GM12878 (cell line): ENCODE measurements at regions not wholly inside any gene's neighbourhood (a gene's known extent, or its start where the extent isn't known, plus 50 kb on each side); places are given as distances from the start of the nearest gene placed in this dataset.

Experiments
- ATAC-seq: fragments of 200-7000 bp; cut with Tn5 transposase; 3 replicates; pipeline ENCODE4 v1.9.1; 2020; ENCODE audit warnings: mild to moderate bottlenecking, moderate library complexity
- BruUV-seq: library from RNA; stranded (reverse); fragments of 400-500 nt; replicated peaks from 2 replicates; lab custom pipeline; 2021; lab: Mats Ljungman, UMichigan
- CTCF ChIA-PET: fragments of 300-600 bp; sonication (Branson Sonifier 250); formaldehyde crosslinking; extraction: SDS; loops from one replicate; lab custom pipeline; 2021; ENCODE audit warnings: inconsistent platforms; lab: Yijun Ruan, JAX
- POLR2A ChIA-PET: fragments of 350-600 bp; formaldehyde crosslinking; extraction: SDS; loops from one replicate; lab custom pipeline; 2021; ENCODE audit warnings: inconsistent platforms; lab: Charles Lee
- RAD21 ChIA-PET: fragments of 300-600 bp; sonication (Branson Sonifier 250); formaldehyde crosslinking; loops from one replicate; lab custom pipeline; 2023; ENCODE audit warnings: antibody characterized with exemption; ENCODE audit not compliant: unreplicated experiment; lab: Charles Lee
- SMC1A ChIA-PET: fragments of 300-600 bp; sonication (Branson Sonifier 250); formaldehyde crosslinking; loops from one replicate; lab custom pipeline; 2023; ENCODE audit not compliant: unreplicated experiment, uncharacterized antibody; lab: Charles Lee
- DNase-seq: peaks from one replicate; pipeline ENCODE4 v3.0.0-alpha.2; 2011; ENCODE audit warnings: low read depth, low spot score
- FAIRE-seq: peaks from 3 replicates; lab custom pipeline; 2011; peaks lifted over from hg19 to GRCh38; lab: Jason Lieb, UNC
- H2AFZ ChIP-seq: 2 replicates; pipeline ENCODE4 v1.6.0; 2011; ENCODE audit warnings: low read depth, low read length, control low read depth; ENCODE audit not compliant: control insufficient read depth
- H3K27ac ChIP-seq: 2 replicates; pipeline ENCODE4 v1.5.1; 2011; ENCODE audit warnings: control low read depth; ENCODE audit not compliant: control insufficient read depth, insufficient read depth
- H3K27me3 ChIP-seq, 2 experiments: replicated peaks in 1 of 2; 2 replicates each; pipeline versions ENCODE4 v1.6.0 to v1.6.1; 2011; ENCODE audit warnings: low read length in 1 of 2; ENCODE audit not compliant: control insufficient read depth in 2 of 2, insufficient read depth in 2 of 2
- H3K36me3 ChIP-seq, 2 experiments: 2 replicates each; pipeline ENCODE4 v1.5.1; 2011; ENCODE audit warnings: low read length in 1 of 2; ENCODE audit not compliant: control insufficient read depth in 2 of 2, insufficient read depth in 2 of 2
- H3K4me1 ChIP-seq: 2 replicates; pipeline ENCODE4 v1.6.1; 2011; ENCODE audit warnings: mild to moderate bottlenecking, low read length, moderate library complexity, mixed read lengths; ENCODE audit not compliant: control insufficient read depth, insufficient read depth
- H3K4me2 ChIP-seq: 2 replicates; pipeline ENCODE4 v1.6.0; 2011; ENCODE audit warnings: control low read depth; ENCODE audit not compliant: control insufficient read depth, insufficient read depth
- H3K4me3 ChIP-seq: fragments of 200-600 bp; sonication (generic); 2 replicates; pipeline ENCODE4 v1.5.1; 2016
- H3K79me2 ChIP-seq: 2 replicates; pipeline ENCODE4 v1.6.0; 2011; ENCODE audit warnings: low read length; ENCODE audit not compliant: control insufficient read depth, insufficient read depth
- H3K9ac ChIP-seq: 2 replicates; pipeline ENCODE4 v1.8.0; 2011; ENCODE audit warnings: low read length, control low read depth, mixed read lengths; ENCODE audit not compliant: control insufficient read depth, insufficient read depth
- H3K9me3 ChIP-seq: replicated peaks from 3 replicates; pipeline ENCODE4 v1.5.1; 2011; ENCODE audit warnings: mild to moderate bottlenecking, low read length; ENCODE audit not compliant: control insufficient read depth, insufficient read depth
- H4K20me1 ChIP-seq: 2 replicates; pipeline ENCODE4 v1.6.0; 2011; ENCODE audit not compliant: control insufficient read depth, insufficient read depth
- BMI1 ChIP-seq: fragments of 450-650 bp; IDR thresholded peaks from 2 replicates; pipeline ENCODE4 v1.6.1; 2016; ENCODE audit warnings: mild to moderate bottlenecking, moderate library complexity, borderline replicate concordance
- CBX5 ChIP-seq: sonication (generic); IDR thresholded peaks from 2 replicates; pipeline ENCODE4 v1.6.1; 2016; ENCODE audit warnings: low read depth, moderate library complexity, mild to moderate bottlenecking, inconsistent platforms
- CEBPB ChIP-seq, 2 experiments: fragments of 150-350 bp in 1 of 2; IDR thresholded peaks; 2 replicates each; pipeline ENCODE4 v1.6.1; 2012 to 2014; ENCODE audit warnings: low read depth in 2 of 2, low read length in 2 of 2, borderline replicate concordance in 1 of 2, inconsistent platforms in 1 of 2
- CHD1 ChIP-seq: IDR thresholded peaks from 2 replicates; pipeline ENCODE4 v1.6.1; 2012; ENCODE audit warnings: low read depth, low read length, improper control_type of control experiment
- CHD4 ChIP-seq: fragments of 200-600 bp; sonication (generic); IDR thresholded peaks from 2 replicates; pipeline ENCODE4 v1.6.1; 2016; ENCODE audit warnings: mild to moderate bottlenecking
- IRF4 ChIP-seq: IDR thresholded peaks from 2 replicates; pipeline ENCODE4 v1.6.1; 2011; ENCODE audit warnings: low read depth, low read length
- JUND ChIP-seq: IDR thresholded peaks from 2 replicates; pipeline ENCODE4 v1.6.1; 2012; ENCODE audit warnings: low read depth, mild to moderate bottlenecking, low read length, improper control_type of control experiment, moderate library complexity
- PAX5 ChIP-seq: IDR thresholded peaks from 2 replicates; pipeline ENCODE4 v1.6.1; 2011; ENCODE audit warnings: low read depth, low read length, borderline replicate concordance
- RAD51 ChIP-seq: fragments of 450-650 bp; IDR thresholded peaks from 2 replicates; pipeline ENCODE4 v1.6.1; 2016; ENCODE audit warnings: moderate library complexity, mild to moderate bottlenecking, inconsistent platforms
- SIN3A ChIP-seq: IDR thresholded peaks from 2 replicates; pipeline ENCODE4 v1.6.1; 2012; ENCODE audit warnings: low read depth, low read length, improper control_type of control experiment
- SMAD5 ChIP-seq: IDR thresholded peaks from 2 replicates; pipeline ENCODE4 v1.6.1; 2016; ENCODE audit warnings: antibody characterized with exemption, low read depth
- TCF3 ChIP-seq: IDR thresholded peaks from 2 replicates; pipeline ENCODE4 v1.6.1; 2012; ENCODE audit warnings: low read depth, mild to moderate bottlenecking, low read length, borderline replicate concordance; ENCODE audit not compliant: insufficient read depth
- YBX1 ChIP-seq: fragments of 450-650 bp; IDR thresholded peaks from 2 replicates; pipeline ENCODE4 v1.6.1; 2016; ENCODE audit warnings: antibody characterized with exemption
- WGBS: methylation state at CpG from one replicate; pipeline ENCODE4 v1.1.6; 2016; ENCODE audit warnings: low lambda C conversion rate; ENCODE audit not compliant: insufficient replicate concordance, insufficient coverage; ENCODE audit errors: missing lambda C conversion rate; 5-methylcytosine and 5-hydroxymethylcytosine counted together
- in situ Hi-C: fragments of 300-500 bp; cut with MboI; formaldehyde crosslinking; loops from 9 replicates; pipeline ENCODE4 v1.14.3; 2018; ENCODE audit warnings: mixed read lengths
- intact Hi-C: fragments of 100-400 bp; cut with micrococcal nuclease; formaldehyde crosslinking; loops from one replicate; pipeline ENCODE4 v1.14.2; 2022; ENCODE audit not compliant: unreplicated experiment
- TF ChIP-seq, protein P1 (sequence below): fragments of 450-650 bp; IDR thresholded peaks from 2 replicates; pipeline ENCODE4 v1.6.1; 2017; ENCODE audit warnings: mild to moderate bottlenecking, moderate library complexity

DNA sequence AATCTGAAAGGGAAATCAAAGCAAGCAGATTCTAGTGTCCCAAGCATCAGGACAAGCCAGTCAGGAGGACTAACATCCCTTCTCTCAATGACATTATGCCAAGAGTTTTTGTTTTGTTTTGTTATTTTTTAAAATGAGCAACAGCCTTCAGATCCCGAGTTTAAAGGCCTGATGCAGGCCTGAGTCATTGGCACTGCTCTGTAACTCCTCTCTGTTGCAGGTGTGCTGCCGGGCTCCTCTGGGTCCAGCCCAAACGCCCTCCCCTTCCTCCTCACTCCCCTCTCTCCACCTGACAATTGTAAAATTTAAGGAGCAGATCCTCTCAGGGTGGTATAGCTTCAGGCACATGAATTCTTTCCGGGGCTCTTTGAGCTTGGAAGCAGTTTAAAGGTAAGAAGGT is 502.0 kb downstream of the BMP2 start:
- ChIA-PET RAD21 (no interaction called here), SMC1A (interaction anchor here (0.6 to 1.2 kb wide), 4 partner anchors 11 to 689 kb away, joined by 3 to 4 read pairs (median 3); no protein-coding TSS in a partner anchor), CTCF (interaction anchor here (1.1 to 3.1 kb wide), 2 partner anchors 10 to 16 kb away, joined by 4 to 13 read pairs; no protein-coding TSS in a partner anchor), POLR2A (no interaction called here)
- H3K79me2 ChIP-seq, result no peaks in the 10 kb centered on the region
- H3K27ac ChIP-seq, result no peak overlapping the region
- DNase-seq (no peak), FAIRE-seq (no peak), ATAC-seq (no peak)
- in situ Hi-C loops, result no loop called here
- no peaks in the 10 kb centered on the region for H3K27me3 ChIP-seq
- no peaks in the 10 kb centered on the region for H3K36me3 ChIP-seq
- no peaks in the 10 kb centered on the region for H3K4me1 ChIP-seq
- TF ChIP-seq CEBPB (IDR thresholded peaks at IDR 0.05; ENCODE audit: borderline replicate concordance in 1 of 2, low read depth in 2 of 2, low read length in 2 of 2) (no peak), PAX5 (no peak)
- intact Hi-C loops, result no loop called here
- H3K9ac ChIP-seq, result no peak overlapping the region
- H3K4me2 ChIP-seq, result no peak overlapping the region
- H4K20me1 ChIP-seq, result no peaks in the 10 kb centered on the region
- no peaks in the 10 kb centered on the region for H3K9me3 ChIP-seq
- no peak overlapping the region for H3K4me3 ChIP-seq
- WGBS, result 26% methylated on average over 4 of the region's 4 CpGs
- BruUV-seq, result no TSS peak
- no peak overlapping the region for H2AFZ ChIP-seq

DNA sequence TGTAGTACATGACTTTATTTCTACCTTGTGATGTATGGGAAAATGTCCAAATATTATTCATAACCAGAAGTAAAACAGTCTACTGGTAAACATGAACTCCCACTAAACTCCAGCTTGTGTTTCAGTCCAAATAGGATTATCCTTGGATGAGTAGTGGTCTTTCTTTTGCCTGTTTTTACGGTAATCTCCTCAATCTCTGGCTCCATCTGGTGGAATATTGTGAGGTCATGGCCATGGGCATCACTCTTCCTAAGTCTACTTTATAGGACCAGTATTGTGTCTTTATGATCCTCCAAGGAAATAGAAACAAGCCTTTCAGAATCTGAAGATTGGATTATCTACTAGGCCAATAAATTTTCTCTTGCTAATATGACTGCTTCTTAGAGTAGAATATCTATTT is 505.0 kb downstream of the BMP2 start:
- intact Hi-C loops, result no loop called here
- SMC1A ChIA-PET, result interaction anchor here (1.0 to 2.1 kb wide), 6 partner anchors 13 to 701 kb away, joined by 3 to 7 read pairs (median 4); no protein-coding TSS in a partner anchor
- BruUV-seq, result no TSS peak

More for the DNA sequence above, 505.0 kb downstream of the BMP2 start:
- Histone ChIP-seq H3K4me2 (no peak overlapping the region), H4K20me1 (no peaks in the 10 kb centered on the region), H3K27ac (no peak overlapping the region), H3K9me3 (no peaks in the 10 kb centered on the region), H3K9ac (no peak overlapping the region), H3K36me3 (no peaks in the 10 kb centered on the region), H3K79me2 (no peaks in the 10 kb centered on the region)
- ATAC-seq (no peak), DNase-seq (no peak), FAIRE-seq (no peak)
- POLR2A ChIA-PET, result no interaction called here
- TF ChIP-seq CHD4 (no peak), RAD51 (no peak), SMAD5 (no peak), YBX1 (no peak), BMI1 (no peak), CBX5 (no peak), IRF4 (no peak), SIN3A (no peak), JUND (no peak), TCF3 (no peak), CHD1 (no peak)
- TF ChIP-seq, protein P1, sequence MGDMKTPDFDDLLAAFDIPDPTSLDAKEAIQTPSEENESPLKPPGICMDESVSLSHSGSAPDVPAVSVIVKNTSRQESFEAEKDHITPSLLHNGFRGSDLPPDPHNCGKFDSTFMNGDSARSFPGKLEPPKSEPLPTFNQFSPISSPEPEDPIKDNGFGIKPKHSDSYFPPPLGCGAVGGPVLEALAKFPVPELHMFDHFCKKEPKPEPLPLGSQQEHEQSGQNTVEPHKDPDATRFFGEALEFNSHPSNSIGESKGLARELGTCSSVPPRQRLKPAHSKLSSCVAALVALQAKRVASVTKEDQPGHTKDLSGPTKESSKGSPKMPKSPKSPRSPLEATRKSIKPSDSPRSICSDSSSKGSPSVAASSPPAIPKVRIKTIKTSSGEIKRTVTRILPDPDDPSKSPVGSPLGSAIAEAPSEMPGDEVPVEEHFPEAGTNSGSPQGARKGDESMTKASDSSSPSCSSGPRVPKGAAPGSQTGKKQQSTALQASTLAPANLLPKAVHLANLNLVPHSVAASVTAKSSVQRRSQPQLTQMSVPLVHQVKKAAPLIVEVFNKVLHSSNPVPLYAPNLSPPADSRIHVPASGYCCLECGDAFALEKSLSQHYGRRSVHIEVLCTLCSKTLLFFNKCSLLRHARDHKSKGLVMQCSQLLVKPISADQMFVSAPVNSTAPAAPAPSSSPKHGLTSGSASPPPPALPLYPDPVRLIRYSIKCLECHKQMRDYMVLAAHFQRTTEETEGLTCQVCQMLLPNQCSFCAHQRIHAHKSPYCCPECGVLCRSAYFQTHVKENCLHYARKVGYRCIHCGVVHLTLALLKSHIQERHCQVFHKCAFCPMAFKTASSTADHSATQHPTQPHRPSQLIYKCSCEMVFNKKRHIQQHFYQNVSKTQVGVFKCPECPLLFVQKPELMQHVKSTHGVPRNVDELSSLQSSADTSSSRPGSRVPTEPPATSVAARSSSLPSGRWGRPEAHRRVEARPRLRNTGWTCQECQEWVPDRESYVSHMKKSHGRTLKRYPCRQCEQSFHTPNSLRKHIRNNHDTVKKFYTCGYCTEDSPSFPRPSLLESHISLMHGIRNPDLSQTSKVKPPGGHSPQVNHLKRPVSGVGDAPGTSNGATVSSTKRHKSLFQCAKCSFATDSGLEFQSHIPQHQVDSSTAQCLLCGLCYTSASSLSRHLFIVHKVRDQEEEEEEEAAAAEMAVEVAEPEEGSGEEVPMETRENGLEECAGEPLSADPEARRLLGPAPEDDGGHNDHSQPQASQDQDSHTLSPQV, result no peak
- TF ChIP-seq, all 136 proteins: peak for 0
- 0% methylated on average over 1 of the region's 1 CpG for WGBS
- ChIA-PET CTCF (interaction anchor here (0.6 to 3.1 kb wide), 11 partner anchors 10 to 1096 kb away, joined by 3 to 13 read pairs (median 3); no protein-coding TSS in a partner anchor), RAD21 (interaction anchor here (0.6 to 0.9 kb wide), 3 partner anchors 13 to 580 kb away, joined by 3 to 5 read pairs (median 3); no protein-coding TSS in a partner anchor)
- Histone ChIP-seq H3K27me3 (no peaks in the 10 kb centered on the region), H3K4me3 (no peak overlapping the region), H2AFZ (no peak overlapping the region), H3K4me1 (no peaks in the 10 kb centered on the region)
- in situ Hi-C loops, result no loop called here
